Gastroesophageal sphincter (tissue), 4 donors: ENCODE measurements at regions not wholly inside any gene's neighbourhood (a gene's known extent, or its start where the extent isn't known, plus 50 kb on each side); places are given as distances from the start of the nearest gene placed in this dataset.

Experiments used
- ATAC-seq: fragments of 150-250 bp; one replicate; pipeline ENCODE4 v1.9.1; 2016; ENCODE audit warnings: mild to moderate bottlenecking, moderate library complexity
- H3K27ac ChIP-seq, 4 donors: fragments of 200-600 bp; sonication (generic) in 3 of 4; 1 replicate in 3 of 4; 2 replicates in 1 of 4; pipeline ENCODE4 v1.5.1; 2016 to 2019
- H3K27me3 ChIP-seq: fragments of 200-600 bp; sonication (generic); one replicate; pipeline ENCODE4 v1.5.1; 2019
- H3K36me3 ChIP-seq, 2 donors: fragments of 200-600 bp; sonication (generic); one replicate each; pipeline ENCODE4 v1.5.1; 2019; ENCODE audit warnings: control low read depth in 1 of 2
- H3K4me1 ChIP-seq, 3 donors: fragments of 200-600 bp; sonication (generic); 1 replicate in 2 of 3; 2 replicates in 1 of 3; pipeline ENCODE4 v1.5.1; 2016 to 2019; ENCODE audit warnings: control low read depth in 2 of 3
- H3K4me3 ChIP-seq, 2 donors: fragments of 200-600 bp; sonication (generic); one replicate each; pipeline ENCODE4 v1.5.1; 2019; ENCODE audit warnings: mild to moderate bottlenecking in 1 of 2, moderate library complexity in 1 of 2
- H3K9me3 ChIP-seq, 3 donors: fragments of 200-600 bp; sonication (generic); one replicate each; pipeline ENCODE4 v1.5.1; 2017 to 2019; ENCODE audit warnings: control low read depth in 2 of 3
- EP300 ChIP-seq: sonication (generic); formaldehyde crosslinking; IDR thresholded peaks from one replicate; pipeline ENCODE4 v1.6.1; 2017; ENCODE audit warnings: antibody characterized with exemption, mild to moderate bottlenecking
- POLR2A ChIP-seq, 2 donors: fragments of 450-650 bp; IDR thresholded peaks; one replicate each; pipeline ENCODE4 v1.6.1; 2017; ENCODE audit warnings: antibody characterized with exemption in 2 of 2, mild to moderate bottlenecking in 2 of 2, moderate library complexity in 1 of 2
- POLR2AphosphoS5 ChIP-seq: sonication (generic); formaldehyde crosslinking; IDR thresholded peaks from one replicate; pipeline ENCODE4 v1.6.1; 2017; ENCODE audit warnings: antibody characterized with exemption
- WGBS, 2 donors: methylation state at CpG; one replicate each; pipeline ENCODE4 v1.1.5; 2018; ENCODE audit warnings: low coverage in 1 of 2; 5-methylcytosine and 5-hydroxymethylcytosine counted together
- TF ChIP-seq, protein P1 (sequence below), 4 experiments: fragments of 200-600 bp in 2 of 4; fragments of 450-650 bp in 2 of 4; sonication (generic) in 1 of 4; IDR thresholded peaks; one replicate each; pipeline ENCODE4 v1.5.1; 2017 to 2019; ENCODE audit warnings: antibody characterized with exemption in 4 of 4, mild to moderate bottlenecking in 2 of 4, moderate library complexity in 2 of 4

DNA sequence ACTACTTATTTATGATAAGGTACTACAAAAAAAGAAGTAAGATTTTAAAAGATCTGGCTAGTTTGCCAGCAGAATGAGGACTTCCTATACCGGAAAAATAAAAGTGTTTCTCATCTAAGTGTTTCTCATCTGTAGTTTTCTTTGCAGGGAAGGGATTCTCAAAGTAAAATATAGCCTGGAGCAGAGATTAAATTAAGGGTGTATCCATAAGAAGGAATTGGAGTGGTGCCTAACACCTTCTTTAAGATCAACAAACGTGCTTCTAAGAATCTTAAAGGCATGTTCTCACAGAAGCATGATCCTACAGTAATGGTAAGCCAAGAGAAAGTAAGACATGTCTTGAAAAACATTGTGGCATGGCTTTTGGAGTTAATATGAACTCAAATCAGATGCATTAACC is 528.2 kb downstream of the GBA3 start:
- Histone ChIP-seq H3K4me3 (no peak overlapping the region), H3K4me1 (no peaks in the 10 kb centered on the region), H3K27ac (no peak overlapping the region), H3K9me3 (no peaks in the 10 kb centered on the region), H3K36me3 (no peaks in the 10 kb centered on the region), H3K27me3 (no peaks in the 10 kb centered on the region)
- TF ChIP-seq, protein P1, sequence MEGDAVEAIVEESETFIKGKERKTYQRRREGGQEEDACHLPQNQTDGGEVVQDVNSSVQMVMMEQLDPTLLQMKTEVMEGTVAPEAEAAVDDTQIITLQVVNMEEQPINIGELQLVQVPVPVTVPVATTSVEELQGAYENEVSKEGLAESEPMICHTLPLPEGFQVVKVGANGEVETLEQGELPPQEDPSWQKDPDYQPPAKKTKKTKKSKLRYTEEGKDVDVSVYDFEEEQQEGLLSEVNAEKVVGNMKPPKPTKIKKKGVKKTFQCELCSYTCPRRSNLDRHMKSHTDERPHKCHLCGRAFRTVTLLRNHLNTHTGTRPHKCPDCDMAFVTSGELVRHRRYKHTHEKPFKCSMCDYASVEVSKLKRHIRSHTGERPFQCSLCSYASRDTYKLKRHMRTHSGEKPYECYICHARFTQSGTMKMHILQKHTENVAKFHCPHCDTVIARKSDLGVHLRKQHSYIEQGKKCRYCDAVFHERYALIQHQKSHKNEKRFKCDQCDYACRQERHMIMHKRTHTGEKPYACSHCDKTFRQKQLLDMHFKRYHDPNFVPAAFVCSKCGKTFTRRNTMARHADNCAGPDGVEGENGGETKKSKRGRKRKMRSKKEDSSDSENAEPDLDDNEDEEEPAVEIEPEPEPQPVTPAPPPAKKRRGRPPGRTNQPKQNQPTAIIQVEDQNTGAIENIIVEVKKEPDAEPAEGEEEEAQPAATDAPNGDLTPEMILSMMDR (IDR thresholded peaks at IDR 0.05): no peak
- TF ChIP-seq EP300 (no peak), POLR2AphosphoS5 (no peak), POLR2A (IDR thresholded peaks at IDR 0.05) (no peak)
- no peak for ATAC-seq
- WGBS, 2 donors: 51 to 60% methylated on average over 2 of the region's 2 CpGs

DNA sequence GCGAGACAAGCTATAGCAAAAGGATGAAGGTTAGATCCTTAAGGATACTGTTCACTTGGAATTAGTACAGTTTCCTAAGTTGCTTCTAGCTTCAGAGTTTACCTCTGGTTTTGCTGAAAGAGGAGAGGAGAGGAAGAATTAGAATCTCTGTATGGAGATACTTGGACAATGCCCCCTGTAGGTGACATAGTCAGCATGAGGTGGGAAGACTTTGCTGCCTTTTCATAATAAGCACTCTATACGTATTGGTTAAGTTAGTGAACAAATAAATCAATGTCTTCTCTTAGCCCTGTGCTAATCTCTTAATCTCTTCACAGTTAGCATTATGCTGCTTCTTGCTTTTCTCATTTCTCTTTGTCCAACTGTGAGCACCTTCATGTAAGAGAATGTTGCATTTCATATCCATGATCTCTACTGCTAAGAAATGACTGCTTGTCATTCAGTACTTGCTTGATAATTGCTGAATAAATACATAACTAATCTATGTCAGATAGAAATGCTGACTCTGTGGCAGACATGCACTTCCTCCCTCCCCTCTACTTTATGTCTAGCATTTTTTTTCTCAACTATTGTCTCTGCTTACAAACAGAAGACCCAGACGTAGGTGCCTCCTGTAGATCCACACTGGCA is 527.2 kb downstream of the GBA3 start:
- ATAC-seq: no peak
- Histone ChIP-seq H3K27me3 (no peaks in the 10 kb centered on the region), H3K4me3 (no peak overlapping the region), H3K9me3 (no peaks in the 10 kb centered on the region), H3K27ac (no peak overlapping the region), H3K36me3 (no peaks in the 10 kb centered on the region), H3K4me1 (no peaks in the 10 kb centered on the region)
- TF ChIP-seq, protein P1 (IDR thresholded peaks at IDR 0.05): no peak
- no peak for TF ChIP-seq EP300
- TF ChIP-seq POLR2AphosphoS5: no peak
- TF ChIP-seq POLR2A (IDR thresholded peaks at IDR 0.05): no peak
- 36 to 64% methylated on average over 2 to 3 of the region's 3 CpGs for WGBS, 2 donors

DNA sequence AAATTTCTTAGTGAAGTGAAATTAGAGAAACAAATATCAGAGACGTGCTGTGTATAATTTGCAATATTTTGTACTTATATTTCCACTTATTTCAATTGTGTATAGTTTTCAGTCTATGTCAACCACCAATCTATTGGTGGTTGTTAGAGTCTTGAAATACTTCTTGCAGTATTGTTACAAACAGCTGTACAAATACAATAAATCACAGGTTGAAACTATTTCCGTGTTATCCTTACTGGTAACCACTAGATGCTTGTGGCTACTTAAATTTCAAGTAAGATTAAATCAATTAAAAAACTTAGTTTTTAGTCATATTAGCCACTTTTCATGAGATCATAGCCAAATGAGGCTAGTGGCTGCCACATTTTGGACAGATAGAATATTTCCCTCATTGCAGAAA is 520.5 kb downstream of the GBA3 start:
- H3K36me3 ChIP-seq: no peaks in the 10 kb centered on the region
- H3K4me3 ChIP-seq: no peak overlapping the region
- H3K9me3 ChIP-seq: no peaks in the 10 kb centered on the region
- no peaks in the 10 kb centered on the region for H3K27me3 ChIP-seq
- H3K4me1 ChIP-seq: no peaks in the 10 kb centered on the region
- 73 to 77% methylated on average over 2 of the region's 2 CpGs for WGBS, 2 donors
- no peak overlapping the region for H3K27ac ChIP-seq
- no peak for TF ChIP-seq POLR2AphosphoS5
- TF ChIP-seq EP300: no peak
- no peak for TF ChIP-seq POLR2A (IDR thresholded peaks at IDR 0.05)
- TF ChIP-seq, protein P1 (IDR thresholded peaks at IDR 0.05): no peak
- no peak for ATAC-seq

- H3K27ac ChIP-seq: no peak overlapping the region
- H3K36me3 ChIP-seq: no peaks in the 10 kb centered on the region
- peaks cover 0 to 2% (median 0%) of the 10 kb centered on the region in 3 donors for H3K9me3 ChIP-seq
- TF ChIP-seq POLR2AphosphoS5 (no peak), EP300 (no peak), POLR2A (IDR thresholded peaks at IDR 0.05) (no peak)
- TF ChIP-seq, protein P1 (IDR thresholded peaks at IDR 0.05): no peak
- H3K4me1 ChIP-seq: no peaks in the 10 kb centered on the region
- WGBS, 2 donors: 60 to 61% methylated on average over 4 of the region's 4 CpGs
- no peak for ATAC-seq
- no peak overlapping the region for H3K4me3 ChIP-seq
- H3K27me3 ChIP-seq: no peaks in the 10 kb centered on the region
Measured at GRCh38 chr4:23212558-23212957, 519.8 kb downstream of the GBA3 start.

GRCh38 chr4:23207059-23207458 is 514.3 kb downstream of the GBA3 start:
- Histone ChIP-seq H3K27me3 (no peaks in the 10 kb centered on the region), H3K27ac (no peak overlapping the region), H3K9me3 (peaks cover 0 to 25% (median 0%) of the 10 kb centered on the region in 3 donors), H3K36me3 (no peaks in the 10 kb centered on the region), H3K4me3 (no peak overlapping the region), H3K4me1 (no peaks in the 10 kb centered on the region)
- ATAC-seq: no peak
- 80% methylated on average over 1 of the region's 1 CpG; no CpG with 5 or more reads in 1 of the 2 donors for WGBS, 2 donors
- no peak for TF ChIP-seq POLR2AphosphoS5
- TF ChIP-seq EP300: no peak
- TF ChIP-seq, protein P1 (IDR thresholded peaks at IDR 0.05): no peak
- TF ChIP-seq POLR2A (IDR thresholded peaks at IDR 0.05): no peak
